ENCODE measurements at regions not wholly inside any gene's neighbourhood (a gene's known extent, or its start where the extent isn't known, plus 50 kb on each side); places are given as distances from the start of the nearest gene placed in this dataset.

DNA sequence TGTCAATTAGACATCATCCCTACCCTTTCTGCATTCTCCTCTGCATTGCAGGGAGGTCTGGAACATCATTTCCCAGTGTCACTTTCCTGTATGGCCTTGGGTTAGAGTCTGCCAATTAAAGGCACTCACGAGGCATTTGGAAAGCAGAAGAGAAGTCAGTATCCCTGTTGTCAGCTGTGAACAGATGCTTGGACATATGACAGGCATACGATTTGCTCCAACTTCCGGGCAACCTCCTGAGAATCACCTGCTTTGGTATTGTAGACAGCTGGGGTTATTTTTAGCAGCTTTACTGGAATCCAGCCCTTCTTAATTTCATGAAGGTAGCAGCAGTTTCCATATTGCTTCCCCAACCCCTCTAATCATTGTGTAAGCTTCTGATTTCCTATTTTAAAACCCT is 88.7 kb upstream of the DHRS4 start:
- TF ChIP-seq, protein P1, sequence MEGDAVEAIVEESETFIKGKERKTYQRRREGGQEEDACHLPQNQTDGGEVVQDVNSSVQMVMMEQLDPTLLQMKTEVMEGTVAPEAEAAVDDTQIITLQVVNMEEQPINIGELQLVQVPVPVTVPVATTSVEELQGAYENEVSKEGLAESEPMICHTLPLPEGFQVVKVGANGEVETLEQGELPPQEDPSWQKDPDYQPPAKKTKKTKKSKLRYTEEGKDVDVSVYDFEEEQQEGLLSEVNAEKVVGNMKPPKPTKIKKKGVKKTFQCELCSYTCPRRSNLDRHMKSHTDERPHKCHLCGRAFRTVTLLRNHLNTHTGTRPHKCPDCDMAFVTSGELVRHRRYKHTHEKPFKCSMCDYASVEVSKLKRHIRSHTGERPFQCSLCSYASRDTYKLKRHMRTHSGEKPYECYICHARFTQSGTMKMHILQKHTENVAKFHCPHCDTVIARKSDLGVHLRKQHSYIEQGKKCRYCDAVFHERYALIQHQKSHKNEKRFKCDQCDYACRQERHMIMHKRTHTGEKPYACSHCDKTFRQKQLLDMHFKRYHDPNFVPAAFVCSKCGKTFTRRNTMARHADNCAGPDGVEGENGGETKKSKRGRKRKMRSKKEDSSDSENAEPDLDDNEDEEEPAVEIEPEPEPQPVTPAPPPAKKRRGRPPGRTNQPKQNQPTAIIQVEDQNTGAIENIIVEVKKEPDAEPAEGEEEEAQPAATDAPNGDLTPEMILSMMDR (IDR thresholded peaks at IDR 0.05; ENCODE audit: low read depth, low read length): no peak
- no peaks in the 10 kb centered on the region for H3K27me3 ChIP-seq
- no peaks in the 10 kb centered on the region for H3K4me1 ChIP-seq
- no peak for DNase-seq
- no peaks in the 10 kb centered on the region for H3K9me3 ChIP-seq
- no peaks in the 10 kb centered on the region for H3K36me3 ChIP-seq
- no peak overlapping the region for H3K4me3 ChIP-seq (ENCODE audit: low read depth, low read length)

DNA sequence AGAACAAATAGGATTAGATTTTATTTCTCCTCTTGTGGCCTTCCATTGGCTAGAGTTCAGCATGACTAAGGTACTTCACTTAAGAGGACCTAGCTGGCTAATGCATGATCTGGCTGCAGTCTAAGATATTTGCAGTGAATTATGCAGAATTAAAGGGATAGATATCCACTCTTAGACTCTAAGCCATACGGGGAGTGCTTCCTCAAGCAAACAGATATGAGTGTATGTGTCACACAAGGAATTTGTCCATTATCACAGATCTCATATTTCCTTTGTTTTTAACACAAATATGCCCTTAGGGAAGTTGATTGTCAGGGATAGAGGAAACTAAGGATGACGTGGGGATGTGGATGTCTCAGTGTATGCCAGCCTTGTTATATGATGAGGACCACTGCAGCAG is 88.1 kb upstream of the DHRS4 start:
- H3K4me3 ChIP-seq (ENCODE audit: low read depth, low read length): no peak overlapping the region
- no peaks in the 10 kb centered on the region for H3K27me3 ChIP-seq
- H3K36me3 ChIP-seq: no peaks in the 10 kb centered on the region
- TF ChIP-seq, protein P1 (IDR thresholded peaks at IDR 0.05; ENCODE audit: low read depth, low read length): no peak
- no peaks in the 10 kb centered on the region for H3K9me3 ChIP-seq
- no peaks in the 10 kb centered on the region for H3K4me1 ChIP-seq
- no peak for DNase-seq

DNA sequence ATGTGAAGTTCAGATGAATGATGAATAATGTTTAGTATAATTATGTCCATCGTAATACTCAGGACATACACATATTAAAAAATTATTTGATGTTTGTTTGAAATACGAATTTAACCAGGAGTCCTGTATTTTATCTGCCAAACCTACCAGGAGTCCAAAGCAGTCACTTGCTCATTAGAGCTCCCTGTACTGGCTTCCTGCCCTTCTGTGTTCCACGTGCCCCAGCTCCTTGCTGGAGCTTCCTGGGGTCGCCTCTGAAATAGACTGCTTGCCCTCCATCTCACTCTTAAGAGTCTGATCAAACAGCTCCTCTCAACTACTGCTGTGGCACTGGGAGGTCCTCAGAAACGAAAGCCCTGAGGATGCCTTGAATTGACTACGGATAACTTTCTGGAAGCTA is 87.3 kb upstream of the DHRS4 start:
- TF ChIP-seq, protein P1 (IDR thresholded peaks at IDR 0.05; ENCODE audit: low read depth, low read length): no peak
- H3K27me3 ChIP-seq: no peaks in the 10 kb centered on the region
- H3K9me3 ChIP-seq: no peaks in the 10 kb centered on the region
- no peaks in the 10 kb centered on the region for H3K36me3 ChIP-seq
- no peak overlapping the region for H3K4me3 ChIP-seq (ENCODE audit: low read depth, low read length)
- H3K4me1 ChIP-seq: no peaks in the 10 kb centered on the region
- DNase-seq: no peak

DNA sequence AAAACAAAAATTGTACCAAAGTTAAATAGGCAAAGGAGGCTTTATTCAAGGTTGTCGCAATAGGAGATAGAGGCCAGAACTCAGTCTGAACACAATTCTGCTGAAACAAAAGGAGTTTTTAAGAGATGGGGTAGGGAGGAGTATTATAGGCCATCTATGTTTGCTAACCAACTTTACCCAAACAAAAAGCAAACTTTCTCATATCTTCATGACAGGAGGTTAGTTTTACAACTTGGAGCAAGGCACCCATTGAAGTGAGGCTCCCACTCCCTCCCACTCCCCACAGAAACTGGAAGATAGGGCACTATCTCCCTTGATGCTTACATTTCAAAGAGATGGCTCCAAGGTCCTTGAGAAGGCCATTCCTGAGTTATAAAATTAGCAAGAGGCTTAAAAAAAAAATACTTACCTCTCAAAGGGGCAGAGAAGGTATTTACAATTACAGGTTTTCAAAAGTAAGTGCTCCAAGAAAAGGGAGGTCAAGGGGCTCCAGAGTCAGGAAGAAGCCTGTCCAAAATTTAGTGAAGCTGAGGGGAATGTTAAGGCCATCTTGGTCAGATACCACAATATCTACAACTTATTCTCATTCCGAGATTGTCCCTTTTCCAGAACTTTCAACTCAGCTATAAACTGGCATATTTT is 84.4 kb upstream of the DHRS4 start:
- TF ChIP-seq, protein P1 (IDR thresholded peaks at IDR 0.05; ENCODE audit: low read depth, low read length): no peak
- H3K27me3 ChIP-seq: no peaks in the 10 kb centered on the region
- H3K4me1 ChIP-seq: no peaks in the 10 kb centered on the region
- no peak overlapping the region for H3K4me3 ChIP-seq (ENCODE audit: low read depth, low read length)
- H3K9me3 ChIP-seq: no peaks in the 10 kb centered on the region
- no peaks in the 10 kb centered on the region for H3K36me3 ChIP-seq
- DNase-seq: no peak

DNA sequence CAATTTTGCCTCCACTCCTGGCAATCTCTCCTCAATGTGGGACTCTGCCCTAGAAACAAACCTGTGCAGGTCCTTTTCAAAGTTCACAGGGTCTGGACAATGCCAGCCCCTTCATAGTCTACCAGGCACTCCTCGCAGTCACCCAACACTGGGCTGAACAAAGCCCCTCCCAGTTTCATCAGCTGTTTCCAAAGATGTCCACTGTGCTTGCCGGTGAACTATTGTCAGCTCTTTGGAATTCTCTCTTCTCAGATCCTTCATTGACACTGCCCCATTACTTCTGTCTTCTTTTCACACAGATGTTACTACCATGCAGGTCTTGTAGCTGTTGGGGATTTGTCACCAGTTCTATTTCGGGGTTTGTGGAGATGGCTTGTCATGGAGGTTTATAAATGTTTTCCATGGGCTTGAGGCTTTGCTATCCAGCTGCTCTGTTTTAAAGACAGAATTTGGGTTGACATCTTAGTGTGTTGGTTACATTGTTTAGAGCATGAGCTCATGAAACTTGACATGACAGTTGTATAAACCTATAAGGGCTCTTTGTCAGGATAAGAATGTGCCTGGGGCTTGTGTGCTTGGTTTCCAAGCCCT is 77.3 kb upstream of the DHRS4 start:
- no peaks in the 10 kb centered on the region for H3K9me3 ChIP-seq
- no peak overlapping the region for H3K4me3 ChIP-seq (ENCODE audit: low read depth, low read length)
- H3K4me1 ChIP-seq: no peaks in the 10 kb centered on the region
- H3K36me3 ChIP-seq: no peaks in the 10 kb centered on the region
- no peak for DNase-seq
- H3K27me3 ChIP-seq: peaks cover 5% of the 10 kb centered on the region
- TF ChIP-seq, protein P1 (IDR thresholded peaks at IDR 0.05; ENCODE audit: low read depth, low read length): no peak

DNA sequence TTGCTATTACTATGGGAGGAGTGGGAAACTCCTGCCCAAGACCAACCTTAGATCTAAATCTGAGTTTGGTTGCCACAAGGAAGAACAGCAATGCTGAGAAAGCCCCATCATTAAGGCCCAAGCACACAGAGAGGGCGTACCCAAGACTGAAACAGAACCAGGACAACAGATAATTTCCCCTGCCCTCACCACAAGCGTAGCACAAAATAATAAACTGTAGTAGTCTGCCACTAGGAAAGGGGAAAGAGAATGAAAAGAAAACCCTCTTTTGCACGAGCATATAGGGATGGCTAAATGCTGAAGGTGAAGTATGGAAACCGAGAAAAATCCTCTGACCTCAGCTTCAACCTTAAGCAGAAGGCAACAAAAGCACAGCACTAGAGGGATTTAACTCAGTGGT is 76.5 kb upstream of the DHRS4 start:
- Histone ChIP-seq H3K4me3 (ENCODE audit: low read depth, low read length) (no peak overlapping the region), H3K9me3 (no peaks in the 10 kb centered on the region), H3K27me3 (peaks cover 5% of the 10 kb centered on the region), H3K4me1 (no peaks in the 10 kb centered on the region), H3K36me3 (no peaks in the 10 kb centered on the region)
- TF ChIP-seq, protein P1 (IDR thresholded peaks at IDR 0.05; ENCODE audit: low read depth, low read length): no peak
- DNase-seq: no peak
